ENCODE measurements at regions not wholly inside any gene's neighbourhood (a gene's known extent, or its start where the extent isn't known, plus 50 kb on each side); places are given as distances from the start of the nearest gene placed in this dataset.
"Not testable (repeated sequence)": the region's sequence is repeated elsewhere in the genome, so short reads cannot be mapped to it uniquely, and the experiment has no call there.

DNA sequence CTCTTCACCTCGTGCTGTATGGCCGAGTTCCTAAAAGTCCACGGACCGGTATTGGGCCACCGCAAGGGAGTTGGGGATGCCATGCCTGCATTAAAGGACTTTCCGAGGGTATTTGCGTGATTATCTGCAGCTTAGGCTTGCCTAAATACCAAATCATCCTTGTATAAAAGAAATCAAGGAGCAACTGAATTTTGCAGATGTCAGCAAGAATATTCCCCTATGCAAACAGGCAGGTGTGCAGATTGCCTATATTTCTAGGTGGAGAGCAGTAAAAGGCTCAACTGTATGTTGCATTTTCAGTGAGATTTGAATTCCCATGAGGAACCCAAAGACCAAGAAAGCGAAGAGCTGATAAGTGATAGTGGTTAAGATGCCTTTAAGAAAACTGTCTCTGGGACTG is 452.3 kb downstream of the CDH11 start:
- no peaks in the 10 kb centered on the region for H3K9me3 ChIP-seq (ENCODE audit: control insufficient read depth, insufficient read depth, low read depth, low read length)
- DNase-seq (ENCODE audit: low read depth, low spot score) (no peak), ATAC-seq (no peak)
- CTCF ChIA-PET: no interaction called here
- H3K27me3 ChIP-seq (ENCODE audit: control insufficient read depth, insufficient read depth, low read length): no peaks in the 10 kb centered on the region
- no TSS peak for BruUV-seq (replicated peaks)
- in situ Hi-C loops (cut with HindIII; ENCODE audit: low pct_unique_long_range_greater_than_20kb, low sequenced_read_pairs) (no loop called here), intact Hi-C loops (cut with micrococcal nuclease; ENCODE audit: unreplicated experiment) (no loop called here)
- POLR2A ChIA-PET: no interaction called here
- no peak overlapping the region for H3K27ac ChIP-seq (ENCODE audit: low read length)
- H3K4me1 ChIP-seq (ENCODE audit: control insufficient read depth, insufficient read depth, low read length): no peaks in the 10 kb centered on the region
- H3K4me3 ChIP-seq (ENCODE audit: low read depth in 2 of 2, low read length in 2 of 2): no peak overlapping the region
- H3K36me3 ChIP-seq (ENCODE audit: control insufficient read depth, insufficient read depth, low read length): no peaks in the 10 kb centered on the region
- TF ChIP-seq SIN3A (IDR thresholded peaks at IDR 0.05; ENCODE audit: borderline replicate concordance, insufficient read depth, low read depth, low read length) (no peak), POLR2AphosphoS5 (IDR thresholded peaks at IDR 0.05; ENCODE audit: low read depth, low read length) (no peak), TCF7L2 (IDR thresholded peaks at IDR 0.05; ENCODE audit: low read depth, low read length) (no peak)
- TF ChIP-seq, protein P1, sequence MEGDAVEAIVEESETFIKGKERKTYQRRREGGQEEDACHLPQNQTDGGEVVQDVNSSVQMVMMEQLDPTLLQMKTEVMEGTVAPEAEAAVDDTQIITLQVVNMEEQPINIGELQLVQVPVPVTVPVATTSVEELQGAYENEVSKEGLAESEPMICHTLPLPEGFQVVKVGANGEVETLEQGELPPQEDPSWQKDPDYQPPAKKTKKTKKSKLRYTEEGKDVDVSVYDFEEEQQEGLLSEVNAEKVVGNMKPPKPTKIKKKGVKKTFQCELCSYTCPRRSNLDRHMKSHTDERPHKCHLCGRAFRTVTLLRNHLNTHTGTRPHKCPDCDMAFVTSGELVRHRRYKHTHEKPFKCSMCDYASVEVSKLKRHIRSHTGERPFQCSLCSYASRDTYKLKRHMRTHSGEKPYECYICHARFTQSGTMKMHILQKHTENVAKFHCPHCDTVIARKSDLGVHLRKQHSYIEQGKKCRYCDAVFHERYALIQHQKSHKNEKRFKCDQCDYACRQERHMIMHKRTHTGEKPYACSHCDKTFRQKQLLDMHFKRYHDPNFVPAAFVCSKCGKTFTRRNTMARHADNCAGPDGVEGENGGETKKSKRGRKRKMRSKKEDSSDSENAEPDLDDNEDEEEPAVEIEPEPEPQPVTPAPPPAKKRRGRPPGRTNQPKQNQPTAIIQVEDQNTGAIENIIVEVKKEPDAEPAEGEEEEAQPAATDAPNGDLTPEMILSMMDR (IDR thresholded peaks at IDR 0.05): no peak
- TF ChIP-seq, protein P2, sequence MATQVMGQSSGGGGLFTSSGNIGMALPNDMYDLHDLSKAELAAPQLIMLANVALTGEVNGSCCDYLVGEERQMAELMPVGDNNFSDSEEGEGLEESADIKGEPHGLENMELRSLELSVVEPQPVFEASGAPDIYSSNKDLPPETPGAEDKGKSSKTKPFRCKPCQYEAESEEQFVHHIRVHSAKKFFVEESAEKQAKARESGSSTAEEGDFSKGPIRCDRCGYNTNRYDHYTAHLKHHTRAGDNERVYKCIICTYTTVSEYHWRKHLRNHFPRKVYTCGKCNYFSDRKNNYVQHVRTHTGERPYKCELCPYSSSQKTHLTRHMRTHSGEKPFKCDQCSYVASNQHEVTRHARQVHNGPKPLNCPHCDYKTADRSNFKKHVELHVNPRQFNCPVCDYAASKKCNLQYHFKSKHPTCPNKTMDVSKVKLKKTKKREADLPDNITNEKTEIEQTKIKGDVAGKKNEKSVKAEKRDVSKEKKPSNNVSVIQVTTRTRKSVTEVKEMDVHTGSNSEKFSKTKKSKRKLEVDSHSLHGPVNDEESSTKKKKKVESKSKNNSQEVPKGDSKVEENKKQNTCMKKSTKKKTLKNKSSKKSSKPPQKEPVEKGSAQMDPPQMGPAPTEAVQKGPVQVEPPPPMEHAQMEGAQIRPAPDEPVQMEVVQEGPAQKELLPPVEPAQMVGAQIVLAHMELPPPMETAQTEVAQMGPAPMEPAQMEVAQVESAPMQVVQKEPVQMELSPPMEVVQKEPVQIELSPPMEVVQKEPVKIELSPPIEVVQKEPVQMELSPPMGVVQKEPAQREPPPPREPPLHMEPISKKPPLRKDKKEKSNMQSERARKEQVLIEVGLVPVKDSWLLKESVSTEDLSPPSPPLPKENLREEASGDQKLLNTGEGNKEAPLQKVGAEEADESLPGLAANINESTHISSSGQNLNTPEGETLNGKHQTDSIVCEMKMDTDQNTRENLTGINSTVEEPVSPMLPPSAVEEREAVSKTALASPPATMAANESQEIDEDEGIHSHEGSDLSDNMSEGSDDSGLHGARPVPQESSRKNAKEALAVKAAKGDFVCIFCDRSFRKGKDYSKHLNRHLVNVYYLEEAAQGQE (IDR thresholded peaks at IDR 0.05; ENCODE audit: insufficient read depth in 1 of 2, low read depth in 2 of 2, low read length in 1 of 2): no peak

GRCh38 chr16:64667334-64667877 is 454.5 kb downstream of the CDH11 start:
- H3K27ac ChIP-seq (ENCODE audit: low read length): no peak overlapping the region
- intact Hi-C loops (cut with micrococcal nuclease; ENCODE audit: unreplicated experiment): no loop called here
- H3K9me3 ChIP-seq (ENCODE audit: control insufficient read depth, insufficient read depth, low read depth, low read length): no peaks in the 10 kb centered on the region
- no peaks in the 10 kb centered on the region for H3K4me1 ChIP-seq (ENCODE audit: control insufficient read depth, insufficient read depth, low read length)
- DNase-seq (ENCODE audit: low read depth, low spot score) (no peak), ATAC-seq (no peak)
- ChIA-PET CTCF (no interaction called here), POLR2A (no interaction called here)
- no peaks in the 10 kb centered on the region for H3K27me3 ChIP-seq (ENCODE audit: control insufficient read depth, insufficient read depth, low read length)
- BruUV-seq (replicated peaks): no TSS peak
- no peak overlapping the region for H3K4me3 ChIP-seq (ENCODE audit: low read depth in 2 of 2, low read length in 2 of 2)
- in situ Hi-C loops (cut with HindIII; ENCODE audit: low pct_unique_long_range_greater_than_20kb, low sequenced_read_pairs): no loop called here
- TF ChIP-seq, protein P1 (IDR thresholded peaks at IDR 0.05): no peak
- TF ChIP-seq, protein P2 (IDR thresholded peaks at IDR 0.05; ENCODE audit: insufficient read depth in 1 of 2, low read depth in 2 of 2, low read length in 1 of 2): no peak
- TF ChIP-seq POLR2AphosphoS5 (IDR thresholded peaks at IDR 0.05; ENCODE audit: low read depth, low read length) (no peak), SIN3A (IDR thresholded peaks at IDR 0.05; ENCODE audit: borderline replicate concordance, insufficient read depth, low read depth, low read length) (no peak), TCF7L2 (IDR thresholded peaks at IDR 0.05; ENCODE audit: low read depth, low read length) (no peak)
- H3K36me3 ChIP-seq (ENCODE audit: control insufficient read depth, insufficient read depth, low read length): no peaks in the 10 kb centered on the region

DNA sequence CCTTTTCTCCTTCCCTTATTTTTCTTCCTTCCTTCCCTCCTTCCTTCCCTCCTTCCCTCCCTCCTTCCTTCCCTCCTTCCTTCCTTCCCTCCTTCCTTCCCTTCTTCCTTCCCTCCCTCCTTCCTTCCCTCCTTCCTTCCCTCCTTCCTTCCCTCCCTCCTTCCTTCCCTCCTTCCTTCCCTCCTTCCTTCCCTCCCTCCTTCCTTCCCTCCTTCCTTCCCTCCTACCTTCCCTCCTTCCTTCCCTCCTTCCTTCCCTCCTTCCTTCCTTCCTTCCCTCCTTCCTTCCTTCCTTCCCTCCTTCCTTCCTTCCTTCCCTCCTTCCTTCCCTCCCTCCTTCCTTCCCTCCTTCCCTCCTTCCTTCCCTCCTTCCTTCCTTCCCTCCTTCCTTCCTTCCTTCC is 459.6 kb downstream of the CDH11 start:
- intact Hi-C loops (cut with micrococcal nuclease; ENCODE audit: unreplicated experiment); H3K27me3 ChIP-seq (ENCODE audit: control insufficient read depth, insufficient read depth, low read length); POLR2A ChIA-PET; H3K27ac ChIP-seq (ENCODE audit: low read length); H3K4me1 ChIP-seq (ENCODE audit: control insufficient read depth, insufficient read depth, low read length); DNase-seq (ENCODE audit: low read depth, low spot score); H3K4me3 ChIP-seq (ENCODE audit: low read depth in 2 of 2, low read length in 2 of 2); BruUV-seq (replicated peaks); CTCF ChIA-PET; H3K36me3 ChIP-seq (ENCODE audit: control insufficient read depth, insufficient read depth, low read length); in situ Hi-C loops (cut with HindIII; ENCODE audit: low pct_unique_long_range_greater_than_20kb, low sequenced_read_pairs); ATAC-seq; H3K9me3 ChIP-seq (ENCODE audit: control insufficient read depth, insufficient read depth, low read depth, low read length): not testable (repeated sequence)
